ENCODE measurements at regions not wholly inside any gene's neighbourhood (a gene's known extent, or its start where the extent isn't known, plus 50 kb on each side); places are given as distances from the start of the nearest gene placed in this dataset.

DNA sequence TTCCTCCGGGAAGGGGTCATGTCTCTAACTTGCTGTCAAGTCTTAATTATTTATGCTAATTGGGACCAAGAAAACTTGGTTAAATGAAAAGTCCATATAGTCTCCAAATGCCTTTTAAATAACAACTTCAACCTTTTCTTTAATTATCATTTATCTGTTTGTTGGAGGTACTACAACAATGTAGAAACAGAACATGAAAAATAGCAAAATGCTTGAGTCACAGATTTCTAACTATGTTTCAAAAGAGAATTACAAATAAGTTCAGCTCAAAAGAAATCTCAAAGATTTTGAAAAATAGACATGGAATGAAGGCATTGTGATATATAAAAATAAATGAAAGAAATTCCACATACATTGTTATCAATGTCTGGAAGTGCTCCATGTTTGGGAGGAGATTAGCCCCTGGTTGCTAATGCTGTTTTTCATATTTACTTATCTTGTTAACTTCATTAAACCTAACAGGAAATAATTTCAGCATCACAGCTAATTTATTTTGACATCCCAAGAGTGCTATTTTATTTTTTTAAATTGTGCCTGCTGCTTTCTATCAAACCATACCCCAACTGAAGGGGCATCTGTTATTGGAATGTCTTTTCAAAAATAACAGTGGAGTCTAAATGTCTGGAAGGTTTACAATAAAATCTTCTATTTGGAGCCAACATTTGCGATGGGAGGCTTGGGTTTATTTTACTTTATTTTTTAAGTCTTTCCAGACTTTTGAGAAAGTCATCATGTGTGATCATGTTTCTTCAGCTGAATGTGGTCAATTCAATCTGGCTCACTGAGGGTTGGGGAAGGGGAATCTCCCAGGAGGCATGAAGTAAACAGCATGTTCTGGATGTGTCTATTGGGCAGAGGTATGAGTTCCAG is 53.1 kb upstream of the ANKRD55 start:
- no peak for FAIRE-seq

DNA sequence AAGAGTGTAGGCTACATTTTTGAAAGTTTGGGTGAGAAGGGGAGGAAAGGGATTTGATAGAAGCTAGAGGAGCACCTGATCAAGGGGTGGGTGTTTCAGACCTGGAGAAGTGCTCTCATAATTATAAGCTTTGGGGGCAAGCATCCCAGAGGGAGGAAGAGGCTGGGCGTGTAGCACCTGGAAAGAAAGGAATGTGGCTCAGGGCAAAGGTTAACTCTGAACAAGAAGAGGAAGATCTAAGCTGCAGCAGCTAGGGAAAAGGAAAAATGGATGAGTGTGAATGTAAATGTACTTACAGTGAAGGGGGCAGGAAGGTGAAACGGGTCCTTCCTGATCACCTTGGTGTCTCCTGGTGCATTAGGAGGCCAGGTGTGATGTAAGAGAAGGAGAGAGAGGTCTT is 49.8 kb upstream of the ANKRD55 start:
- FAIRE-seq: no peak
